HEK293 (cell line): ENCODE measurements at regions not wholly inside any gene's neighbourhood (a gene's known extent, or its start where the extent isn't known, plus 50 kb on each side); places are given as distances from the start of the nearest gene placed in this dataset.

Experiments
- CTCF ChIP-seq: fragments of 450-650 bp; formaldehyde crosslinking; IDR thresholded peaks from 2 replicates; pipeline ENCODE4 v1.5.1; 2016; ENCODE audit warnings: missing biosample characterization, missing genetic modification characterization
- SETDB1 ChIP-seq: IDR thresholded peaks from one replicate; pipeline ENCODE4 v1.6.1; 2017; ENCODE audit warnings: mild to moderate bottlenecking, low read length, moderate library complexity, mixed read lengths; ENCODE audit not compliant: insufficient read length
- ZBTB1 ChIP-seq: fragments of 450-650 bp; formaldehyde crosslinking; IDR thresholded peaks from 2 replicates; pipeline ENCODE4 v1.5.1; 2016; ENCODE audit warnings: missing biosample characterization, missing genetic modification characterization
- ZEB2 ChIP-seq: fragments of 450-650 bp; formaldehyde crosslinking; IDR thresholded peaks from 2 replicates; pipeline ENCODE4 v1.5.1; 2016; ENCODE audit warnings: missing biosample characterization, missing genetic modification characterization
- ZNF274 ChIP-seq, 2 experiments: fragments of 200-500 bp in 1 of 2; fragments of 450-650 bp in 1 of 2; sonication (Bioruptor generic) in 1 of 2; formaldehyde crosslinking in 1 of 2; IDR thresholded peaks; 2 replicates each; pipeline versions ENCODE4 v1.5.1 to v1.6.1; 2014 to 2016; ENCODE audit warnings: borderline replicate concordance in 1 of 2, inconsistent platforms in 1 of 2, low read length in 1 of 2, missing biosample characterization in 1 of 2, missing genetic modification characterization in 1 of 2
- ZNF324 ChIP-seq: fragments of 450-650 bp; formaldehyde crosslinking; IDR thresholded peaks from 2 replicates; pipeline ENCODE4 v1.5.1; 2016; ENCODE audit warnings: missing biosample characterization, missing genetic modification characterization
- ZNF501 ChIP-seq: fragments of 450-650 bp; formaldehyde crosslinking; IDR thresholded peaks from 2 replicates; pipeline ENCODE4 v1.5.1; 2016; ENCODE audit warnings: missing biosample characterization, missing genetic modification characterization
- ZNF530 ChIP-seq: fragments of 450-650 bp; formaldehyde crosslinking; IDR thresholded peaks from 2 replicates; pipeline ENCODE4 v1.5.1; 2016; ENCODE audit warnings: low read depth, missing biosample characterization, missing genetic modification characterization

GRCh38 chr5:77146896-77147295 is 59.8 kb upstream of the ZBED3 start:
- TF ChIP-seq ZNF324 (tag by site-specific recombination) (no peak), ZNF530 (tag by site-specific recombination) (no peak), ZBTB1 (tag by site-specific recombination) (no peak), CTCF (no peak), ZNF501 (no peak), SETDB1 (no peak), ZNF274 (IDR thresholded peaks at IDR 0.05; ENCODE audit: low read length) (no peak), ZNF274 (tag by site-specific recombination; IDR thresholded peaks at IDR 0.05; ENCODE audit: borderline replicate concordance) (no peak), ZEB2 (tag by site-specific recombination) (no peak)
